ENCODE measurements at regions not wholly inside any gene's neighbourhood (a gene's known extent, or its start where the extent isn't known, plus 50 kb on each side); places are given as distances from the start of the nearest gene placed in this dataset.

- DNase-seq (ENCODE audit: low read depth in 2 of 2): no peak
Observed at GRCh38 chr2:236673126-236673822, 103.6 kb downstream of the ACKR3 start.

- DNase-seq (ENCODE audit: low read depth in 2 of 2): no peak
Observed at GRCh38 chr2:236673823-236674185, 104.2 kb downstream of the ACKR3 start.

- DNase-seq (ENCODE audit: low read depth in 2 of 2): no peak
Observed at GRCh38 chr2:236674238-236674637, 104.6 kb downstream of the ACKR3 start.

GRCh38 chr2:236674646-236675045 is 105.0 kb downstream of the ACKR3 start:
- no peak for DNase-seq (ENCODE audit: low read depth in 2 of 2)

DNA sequence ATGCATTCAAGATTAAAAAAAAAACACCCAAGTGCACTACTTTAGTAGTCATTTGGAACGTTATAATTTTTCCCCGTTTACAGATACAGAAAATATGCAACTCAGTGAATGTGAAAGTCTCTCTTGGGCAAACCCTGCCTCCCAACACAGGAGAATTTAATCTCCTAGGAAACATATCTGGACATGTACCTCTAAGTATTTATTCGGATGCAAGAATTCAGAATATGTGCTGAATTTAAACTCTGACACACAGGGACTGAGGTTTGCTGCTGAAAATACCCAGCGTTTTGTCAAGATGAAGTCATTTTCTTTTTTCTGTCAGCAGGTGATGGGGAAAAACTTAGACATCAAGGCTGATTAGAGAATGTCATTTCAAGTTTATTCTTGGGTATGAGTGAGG is 105.4 kb downstream of the ACKR3 start:
- no peak for DNase-seq (ENCODE audit: low read depth in 2 of 2)

DNA sequence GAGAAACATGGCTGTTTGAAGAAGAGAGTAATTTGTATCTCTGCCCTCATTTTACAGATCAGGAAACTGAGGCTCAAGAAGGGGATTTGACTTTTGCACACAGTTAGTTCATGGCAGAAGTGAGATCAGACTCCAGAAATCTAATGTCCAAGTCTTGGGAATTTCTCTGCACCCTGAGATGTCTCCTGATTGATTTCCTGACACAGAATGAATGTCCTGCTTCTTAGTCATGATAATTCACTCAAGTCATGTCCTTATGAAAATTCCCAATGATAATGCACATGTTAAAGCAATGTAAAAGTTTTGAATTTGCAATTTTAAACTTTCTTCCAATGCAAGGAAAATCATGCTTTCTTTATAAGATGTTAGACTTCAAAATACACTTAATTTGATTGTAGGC is 105.9 kb downstream of the ACKR3 start:
- DNase-seq (ENCODE audit: low read depth in 2 of 2): no peak

GRCh38 chr2:236676136-236676873 is 106.7 kb downstream of the ACKR3 start:
- no peak for DNase-seq (ENCODE audit: low read depth in 2 of 2)

DNA sequence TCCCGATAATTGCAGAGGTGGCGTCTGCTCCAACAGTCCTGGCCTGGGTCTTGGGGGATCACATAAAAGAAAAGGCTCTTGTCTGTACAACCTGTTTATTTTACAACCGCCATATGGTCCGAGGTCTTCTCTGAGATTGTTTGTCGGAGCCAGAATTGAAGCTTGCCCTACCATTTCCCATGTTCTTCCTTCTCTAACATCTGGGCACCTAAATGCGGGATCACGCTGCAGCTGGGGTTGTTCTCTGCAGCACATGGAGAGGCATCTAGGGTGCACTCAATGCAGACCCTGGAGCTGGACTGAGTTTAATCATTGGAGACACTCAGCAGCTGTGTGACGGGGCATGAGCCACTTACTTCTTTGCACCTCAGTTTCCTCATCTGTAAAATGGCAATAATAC is 107.7 kb downstream of the ACKR3 start:
- DNase-seq (ENCODE audit: low read depth in 2 of 2): no peak

DNA sequence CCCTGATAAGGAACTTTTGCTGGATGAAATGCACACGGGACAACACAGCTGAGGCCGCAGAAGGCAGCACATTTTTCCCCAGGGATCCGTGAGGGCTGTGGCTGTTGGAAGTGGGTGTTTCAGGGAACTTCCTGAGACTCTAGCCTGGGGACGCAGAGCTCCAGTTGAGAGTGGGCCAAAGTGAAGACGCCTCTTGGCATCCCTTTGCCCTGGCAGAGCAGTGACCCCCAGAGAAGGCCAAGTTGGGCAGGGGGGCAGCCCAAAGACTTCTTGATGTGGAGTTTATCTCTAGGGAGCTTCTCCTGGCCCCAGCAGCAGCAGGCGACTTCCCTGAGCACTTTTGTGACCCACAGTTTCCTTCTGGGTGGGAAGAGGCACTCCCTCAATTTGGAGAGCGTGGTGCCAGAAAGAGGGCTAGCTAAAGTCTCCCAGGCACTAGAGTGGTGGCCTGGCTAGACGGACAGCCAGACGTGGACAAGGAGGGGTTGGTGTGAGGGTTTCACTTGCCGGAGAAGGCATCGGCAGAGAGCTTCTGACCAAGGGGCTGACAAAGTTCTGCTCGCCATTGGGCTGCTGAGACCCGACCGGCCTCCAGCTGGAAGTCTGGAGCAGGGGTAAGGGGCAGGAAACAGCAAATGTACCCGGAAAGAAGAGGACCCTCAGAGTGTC is 108.8 kb downstream of the ACKR3 start:
- DNase-seq (ENCODE audit: low read depth in 2 of 2): no peak

DNA sequence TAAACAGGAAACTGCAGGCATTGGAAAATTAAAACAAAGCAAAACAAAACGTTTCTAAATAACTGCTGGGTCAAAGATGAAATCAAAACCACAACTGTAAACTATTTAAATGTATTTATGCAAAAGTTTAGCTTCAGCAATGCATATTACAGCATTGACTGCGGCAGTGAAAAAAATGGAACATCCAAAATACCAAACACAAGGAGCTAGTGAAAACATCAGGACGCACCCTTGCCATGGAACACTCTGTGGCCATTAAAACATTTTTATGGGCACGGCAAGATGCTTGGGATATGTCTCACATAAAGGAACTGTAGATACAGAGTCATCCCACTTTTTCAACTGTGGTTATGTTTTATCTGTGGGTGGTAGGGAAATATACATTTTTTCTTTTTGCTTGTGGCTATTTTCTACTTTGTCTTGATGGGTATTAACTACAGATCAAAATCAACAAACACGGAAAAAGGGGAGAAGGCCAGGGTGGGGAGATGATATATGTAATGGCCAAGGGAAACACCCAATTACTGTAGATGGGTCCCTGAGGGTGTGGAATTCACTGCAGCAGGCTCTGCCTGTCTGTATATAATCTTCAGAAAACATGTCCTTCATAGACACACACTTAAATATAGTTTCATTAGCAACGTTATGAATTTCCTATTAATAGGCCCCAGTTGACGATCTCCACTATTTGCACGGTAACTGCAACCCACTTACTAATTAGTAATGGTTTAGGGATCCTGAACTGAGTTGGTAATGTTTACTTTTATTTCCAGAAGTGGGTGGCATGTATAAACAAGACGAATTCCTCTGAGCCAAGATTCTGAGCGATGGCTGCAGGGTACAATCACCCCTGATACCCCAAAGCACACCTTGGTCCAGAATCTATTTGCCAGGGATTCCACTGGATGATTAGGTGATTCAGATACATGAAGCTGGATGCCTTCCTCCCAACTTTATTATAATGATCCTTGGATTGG is 110.5 kb downstream of the ACKR3 start:
- no peak for DNase-seq (ENCODE audit: low read depth in 2 of 2)

GRCh38 chr2:236682651-236683422 is 113.2 kb downstream of the ACKR3 start:
- DNase-seq (ENCODE audit: low read depth in 2 of 2): no peak

- no peak for DNase-seq (ENCODE audit: low read depth in 2 of 2)
Observed at GRCh38 chr2:236684504-236685256, 115.1 kb downstream of the ACKR3 start.

DNA sequence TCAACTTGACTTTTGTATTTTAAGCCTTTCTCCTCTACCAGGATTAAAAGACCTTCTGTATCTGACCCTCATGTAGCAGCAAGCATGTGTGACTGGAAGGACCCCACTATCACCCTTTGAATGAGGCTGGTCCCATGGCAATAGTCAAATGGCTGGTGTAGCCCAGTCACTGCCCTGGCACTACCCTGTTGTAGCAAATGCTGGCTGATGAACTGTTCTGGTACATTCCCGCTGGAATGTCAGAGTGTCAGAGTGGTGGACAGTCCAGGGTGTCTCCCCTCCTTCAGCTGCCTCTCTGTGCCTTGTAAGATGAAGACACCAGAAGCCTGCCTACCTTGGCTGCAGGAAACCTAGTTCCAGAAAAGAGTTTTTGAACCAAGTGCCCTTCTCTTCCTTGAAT is 115.7 kb downstream of the ACKR3 start:
- DNase-seq (ENCODE audit: low read depth in 2 of 2): no peak

DNA sequence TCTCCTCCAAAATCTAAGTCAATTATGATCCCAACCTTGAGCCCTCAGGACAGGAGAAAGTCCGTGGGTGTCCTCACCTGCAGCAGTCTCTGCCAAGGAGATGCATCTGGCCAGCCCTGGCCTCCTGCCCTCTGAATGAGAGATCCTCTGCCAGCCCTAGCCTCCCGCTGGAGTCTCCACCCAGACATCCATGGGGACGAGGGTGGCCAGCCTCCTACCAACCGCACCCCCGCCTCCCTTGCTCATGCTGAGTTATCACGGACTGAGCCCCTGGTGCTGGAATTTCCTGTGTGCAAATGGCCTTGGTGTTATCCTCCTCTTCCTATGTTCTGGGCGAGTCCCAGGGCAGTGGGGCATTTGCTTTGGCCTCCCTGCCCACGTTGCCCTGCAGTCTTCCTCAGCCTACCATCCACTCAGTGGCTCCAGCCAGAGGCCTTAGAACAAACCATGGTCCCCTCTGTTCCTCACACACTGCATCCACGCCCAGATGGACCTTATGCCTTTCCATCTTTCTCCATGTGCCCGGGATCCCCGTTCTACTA is 116.4 kb downstream of the ACKR3 start:
- DNase-seq (ENCODE audit: low read depth in 2 of 2): no peak

DNA sequence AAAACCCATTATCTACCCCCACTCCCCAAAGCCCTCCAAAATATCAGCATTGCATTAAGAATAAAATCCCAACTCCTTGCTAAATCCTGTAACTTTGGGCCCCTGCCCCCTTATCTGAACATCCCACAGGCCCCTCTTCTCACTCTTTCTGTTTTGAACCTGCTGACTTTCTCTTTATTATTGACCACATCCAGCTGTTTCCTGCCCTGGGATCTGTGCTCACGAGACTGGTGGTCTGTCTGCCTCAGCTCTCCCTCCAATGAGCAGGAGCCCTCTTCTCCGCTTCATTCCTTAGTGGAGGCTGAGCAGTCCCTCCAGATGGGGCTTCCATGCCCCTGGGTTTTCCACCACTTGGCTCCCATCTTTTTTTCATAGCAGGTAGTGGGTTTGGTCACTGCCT is 116.9 kb downstream of the ACKR3 start:
- no peak for DNase-seq (ENCODE audit: low read depth in 2 of 2)

DNA sequence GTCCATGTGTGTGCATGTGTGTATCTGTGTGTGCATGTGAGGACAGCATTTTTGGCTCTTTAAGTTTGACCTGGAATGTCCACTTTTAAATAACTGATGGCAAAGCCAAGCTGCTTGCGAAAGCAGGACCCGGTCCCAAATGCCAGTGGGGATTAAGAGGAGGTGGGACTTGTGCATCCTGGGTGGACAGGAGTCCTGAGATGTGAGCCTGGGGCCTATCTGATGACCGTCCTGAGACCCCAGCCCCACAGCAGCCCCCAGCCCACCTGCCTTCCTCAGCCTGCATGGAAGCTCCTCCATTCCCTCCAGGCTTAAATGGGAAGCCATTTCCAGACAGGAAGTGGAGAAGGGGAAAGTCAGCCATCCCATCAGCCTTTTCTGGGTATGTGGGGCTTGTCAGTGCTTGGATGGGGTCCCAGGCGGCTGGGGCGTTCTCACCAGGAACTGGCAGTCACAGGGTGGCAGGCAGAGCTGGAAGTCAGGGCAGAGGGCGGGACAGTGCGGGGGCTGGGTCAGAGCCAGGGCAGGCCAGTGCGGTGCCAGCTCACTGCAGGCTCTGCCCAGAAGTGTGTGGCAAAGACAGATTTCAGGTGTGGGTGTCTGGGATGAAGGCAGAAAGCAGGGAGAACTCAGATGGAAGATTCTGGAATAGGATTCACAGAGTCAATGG is 117.8 kb downstream of the ACKR3 start:
- DNase-seq (ENCODE audit: low read depth in 2 of 2): no peak

GRCh38 chr2:236688157-236688556 is 118.5 kb downstream of the ACKR3 start:
- DNase-seq (ENCODE audit: low read depth in 2 of 2): no peak

- no peak for DNase-seq (ENCODE audit: low read depth in 2 of 2)
Observed at GRCh38 chr2:236688563-236689392, 119.2 kb downstream of the ACKR3 start.

- no peak for DNase-seq (ENCODE audit: low read depth in 2 of 2)
Observed at GRCh38 chr2:236689393-236689700, 119.7 kb downstream of the ACKR3 start.

All from stimulated activated CD8-positive, alpha-beta memory T cell treated with anti-CD3 and anti-CD28 coated beads, Interleukin-7, amount 100 ng/mL, for 4 hours (primary cell).